IPS-15b (cell line): ENCODE measurements at regions not wholly inside any gene's neighbourhood (a gene's known extent, or its start where the extent isn't known, plus 50 kb on each side); places are given as distances from the start of the nearest gene placed in this dataset.
"Not testable (repeated sequence)": the region's sequence is repeated elsewhere in the genome, so short reads cannot be mapped to it uniquely, and the experiment has no call there.

Source experiments
- H3K27me3 ChIP-seq: one replicate; pipeline ENCODE4 v1.6.1; 2013; ENCODE audit warnings: low read length; ENCODE audit not compliant: control insufficient read depth, insufficient read depth
- H3K36me3 ChIP-seq: one replicate; pipeline ENCODE4 v1.6.1; 2013; ENCODE audit warnings: low read length; ENCODE audit not compliant: control insufficient read depth, insufficient read depth
- H3K4me1 ChIP-seq: one replicate; pipeline ENCODE4 v1.6.1; 2013; ENCODE audit warnings: mild to moderate bottlenecking, low read length; ENCODE audit not compliant: control insufficient read depth, insufficient read depth
- H3K4me3 ChIP-seq: one replicate; pipeline ENCODE4 v1.5.1; 2013; ENCODE audit warnings: low read depth, low read length
- H3K9ac ChIP-seq: one replicate; pipeline ENCODE4 v1.6.1; 2013; ENCODE audit warnings: low read depth, mild to moderate bottlenecking, low read length
- H3K9me3 ChIP-seq: one replicate; pipeline ENCODE4 v1.6.1; 2013; ENCODE audit warnings: mild to moderate bottlenecking, low read length; ENCODE audit not compliant: control insufficient read depth, insufficient read depth

DNA sequence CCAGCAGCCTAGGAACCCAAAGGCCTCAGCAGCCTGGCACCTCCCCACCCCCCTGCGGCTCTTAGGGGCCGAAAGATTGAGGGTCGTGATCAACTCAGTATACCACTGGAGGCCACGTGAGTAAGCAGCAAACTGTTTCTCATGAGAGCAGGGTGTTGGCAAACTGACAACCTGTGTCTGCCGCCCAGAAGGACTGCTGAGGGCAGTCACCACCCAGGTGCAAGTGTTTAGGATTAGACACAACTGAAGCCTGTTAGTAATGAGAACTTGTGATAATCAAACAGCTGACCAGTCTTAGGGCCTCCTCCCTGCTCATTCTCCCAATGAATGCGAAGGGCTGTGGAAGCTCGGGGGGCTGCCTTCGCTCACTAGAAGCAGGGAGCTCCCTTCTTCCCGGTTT is 128.8 kb downstream of the ARRDC4 start:
- H3K27me3 ChIP-seq, H3K9me3 ChIP-seq, H3K4me1 ChIP-seq, H3K36me3 ChIP-seq, H3K9ac ChIP-seq, H3K4me3 ChIP-seq: not testable (repeated sequence)

DNA sequence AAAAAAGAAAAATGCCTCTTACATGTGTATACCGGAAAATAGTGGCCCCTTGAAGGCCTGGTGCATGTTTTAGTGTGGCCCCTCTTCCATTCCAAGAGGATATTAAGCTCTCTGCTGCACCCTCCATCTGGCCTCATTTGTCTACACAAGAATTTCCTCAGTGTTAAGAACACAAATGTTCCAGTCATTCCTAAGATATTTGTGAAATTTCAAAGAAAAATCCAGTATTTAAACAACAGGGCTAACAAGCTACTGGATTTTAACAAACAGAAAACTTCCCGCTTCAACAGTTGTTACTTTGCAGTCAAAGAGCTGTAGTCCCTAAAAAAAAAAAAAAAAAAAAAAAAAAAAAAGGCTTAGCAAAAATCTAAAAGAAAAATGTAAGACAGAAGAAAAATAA is 137.5 kb downstream of the ARRDC4 start:
- not testable (repeated sequence) for H3K36me3 ChIP-seq, H3K27me3 ChIP-seq

DNA sequence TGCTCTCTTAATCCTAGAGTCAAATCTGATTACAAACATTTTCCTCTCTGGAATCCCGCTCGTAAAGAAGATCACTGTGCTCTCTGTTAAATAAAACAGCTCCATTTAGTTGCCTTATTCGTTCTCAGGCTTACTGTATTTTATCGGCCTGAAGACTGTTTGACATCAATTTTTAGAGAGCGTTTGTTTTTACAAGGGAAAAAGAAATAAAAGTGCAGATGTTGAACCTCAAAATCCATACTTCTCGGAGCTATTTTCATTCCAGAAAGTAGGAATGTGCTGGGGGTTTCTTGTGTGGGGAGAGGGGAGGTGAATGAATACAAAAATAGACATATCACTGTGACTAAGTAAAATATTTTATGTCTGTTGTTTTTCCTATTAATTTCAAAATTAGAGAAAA is 140.1 kb downstream of the ARRDC4 start:
- not testable (repeated sequence) for H3K9me3 ChIP-seq, H3K27me3 ChIP-seq, H3K36me3 ChIP-seq, H3K4me3 ChIP-seq, H3K9ac ChIP-seq, H3K4me1 ChIP-seq

More for the DNA sequence above, 137.5 kb downstream of the ARRDC4 start:
- H3K9me3 ChIP-seq, H3K4me1 ChIP-seq, H3K9ac ChIP-seq, H3K4me3 ChIP-seq: not testable (repeated sequence)

DNA sequence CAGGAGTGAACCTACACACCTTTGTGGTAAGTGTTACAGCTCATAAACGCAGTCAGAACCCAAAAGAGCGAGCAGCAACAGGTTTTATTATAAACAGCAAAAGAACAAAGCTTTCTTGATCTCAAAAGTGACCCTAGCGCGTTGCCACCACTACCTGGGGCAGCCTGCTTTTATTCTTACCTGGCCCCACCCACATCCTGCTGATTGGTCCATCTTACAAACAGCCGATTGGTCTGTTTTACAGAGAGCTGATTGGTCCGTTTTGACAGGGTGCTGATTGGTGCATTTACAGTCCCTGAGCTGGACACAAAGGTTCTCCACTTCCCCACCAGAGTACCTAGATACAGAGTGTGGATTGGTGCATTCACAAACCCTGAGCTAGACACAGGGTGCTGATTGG is 143.1 kb downstream of the ARRDC4 start:
- Histone ChIP-seq H3K9ac (no peak overlapping the region), H3K36me3 (no peaks in the 10 kb centered on the region), H3K4me3 (no peak overlapping the region), H3K27me3 (no peaks in the 10 kb centered on the region), H3K4me1 (no peaks in the 10 kb centered on the region), H3K9me3 (no peaks in the 10 kb centered on the region)

DNA sequence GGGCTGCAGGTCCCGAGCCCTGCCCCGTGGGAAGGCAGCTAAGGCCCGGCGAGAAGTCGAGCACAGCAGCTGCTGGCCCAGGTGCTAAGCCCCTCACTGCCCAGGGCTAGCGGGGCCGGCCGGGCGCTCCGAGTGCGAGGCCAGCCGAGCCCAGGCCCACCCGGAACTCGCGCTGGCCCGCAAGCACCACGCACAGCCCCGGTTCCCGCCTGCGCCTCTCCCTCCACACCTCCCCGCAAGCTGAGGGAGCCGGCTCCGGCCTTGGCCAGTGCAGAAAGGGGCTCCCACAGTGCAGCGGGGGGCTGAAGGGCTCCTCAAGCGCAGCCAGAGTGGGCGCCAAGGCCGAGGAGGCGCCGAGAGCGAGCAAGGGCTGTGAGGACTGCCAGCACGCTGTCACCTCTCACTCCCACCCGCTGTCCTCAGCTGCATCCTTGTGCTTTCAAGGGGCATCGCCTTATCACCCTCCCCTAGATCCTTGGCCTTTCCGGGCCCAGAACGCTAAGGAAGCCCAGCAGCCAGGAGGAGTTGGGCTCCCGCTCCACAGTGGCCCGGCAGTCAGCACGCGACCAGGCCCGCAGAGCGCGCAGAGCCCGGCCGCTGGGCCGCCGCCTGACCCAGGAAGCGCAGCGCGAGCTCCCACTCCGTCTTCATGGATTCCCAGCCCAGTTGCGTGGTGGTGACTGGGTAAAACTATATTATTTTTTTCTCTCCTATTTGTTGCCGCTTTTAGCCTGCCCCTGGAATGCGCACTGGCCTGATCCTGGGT is 144.1 kb downstream of the ARRDC4 start:
- not testable (repeated sequence) for H3K4me3 ChIP-seq, H3K4me1 ChIP-seq, H3K9ac ChIP-seq, H3K27me3 ChIP-seq, H3K9me3 ChIP-seq, H3K36me3 ChIP-seq

DNA sequence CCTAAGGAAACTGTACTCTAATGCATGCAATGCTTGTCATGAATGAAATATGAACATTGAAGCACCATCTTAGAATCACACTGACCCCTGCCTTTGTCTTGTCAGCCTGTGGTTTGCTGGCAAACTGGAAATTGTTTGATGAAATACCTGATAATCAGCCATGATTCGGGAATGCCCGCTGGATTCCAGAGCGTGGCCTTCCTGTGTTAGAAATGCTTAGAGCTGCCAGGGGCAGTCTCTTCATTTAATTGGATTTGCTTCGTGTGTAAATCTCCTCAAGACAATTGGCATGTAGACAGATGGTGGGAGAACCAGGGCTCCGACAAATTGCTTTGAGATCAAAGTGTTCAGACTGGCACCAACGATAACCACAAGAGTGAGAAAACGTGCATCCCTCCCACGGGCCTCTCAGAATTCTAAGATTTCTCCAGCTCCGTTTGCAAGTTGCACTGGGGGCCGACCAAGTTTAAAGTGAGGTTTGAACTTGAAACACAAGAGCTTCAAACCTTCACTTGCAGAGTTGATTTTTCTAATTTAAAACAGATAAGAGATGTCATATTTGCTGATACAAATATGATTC is 146.2 kb downstream of the ARRDC4 start:
- H3K9me3 ChIP-seq, H3K27me3 ChIP-seq, H3K9ac ChIP-seq, H3K4me3 ChIP-seq, H3K36me3 ChIP-seq, H3K4me1 ChIP-seq: not testable (repeated sequence)

DNA sequence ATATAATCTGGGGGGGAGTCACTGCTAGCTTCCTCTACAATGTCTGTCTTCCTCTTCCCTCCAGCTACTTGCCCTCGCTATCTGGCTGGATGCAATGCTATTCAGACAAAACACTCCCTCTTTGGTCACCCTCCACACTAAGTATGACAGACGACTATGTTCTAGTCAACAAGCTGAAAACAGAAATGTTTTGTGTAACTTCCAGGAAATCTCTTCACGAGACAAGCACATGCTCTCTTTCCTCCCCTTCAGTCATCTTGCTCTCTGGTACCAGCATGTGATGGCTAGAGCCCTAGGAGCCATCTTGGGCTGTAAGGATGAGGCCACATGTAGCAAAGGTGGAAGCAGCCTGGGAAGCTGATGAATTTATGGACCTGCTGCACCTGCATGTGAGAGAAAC is 151.3 kb downstream of the ARRDC4 start:
- Histone ChIP-seq H3K36me3 (no peaks in the 10 kb centered on the region), H3K4me1 (no peaks in the 10 kb centered on the region), H3K9me3 (no peaks in the 10 kb centered on the region), H3K9ac (no peak overlapping the region), H3K4me3 (no peak overlapping the region), H3K27me3 (no peaks in the 10 kb centered on the region)

DNA sequence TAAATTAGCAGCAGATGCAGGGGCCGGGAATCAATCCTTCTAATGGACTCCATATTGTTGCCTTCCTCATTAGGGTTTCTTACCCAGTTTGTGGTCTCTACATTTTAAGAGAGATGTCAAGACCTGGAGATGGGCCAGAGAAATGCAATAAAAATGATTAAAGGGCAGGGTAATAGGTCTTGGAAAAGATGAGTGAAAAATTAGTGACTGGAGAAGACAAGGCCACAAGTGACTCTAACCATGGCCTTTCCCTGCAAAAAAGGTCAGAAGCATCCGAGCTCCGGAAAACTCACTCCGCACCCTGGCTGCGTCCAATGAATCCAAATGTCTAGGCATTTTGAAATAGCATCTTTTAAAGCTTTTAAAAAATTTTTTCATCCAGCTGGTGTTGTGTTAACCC is 152.8 kb downstream of the ARRDC4 start:
- Histone ChIP-seq H3K4me3 (no peak overlapping the region), H3K9ac (no peak overlapping the region), H3K27me3 (no peaks in the 10 kb centered on the region), H3K36me3 (no peaks in the 10 kb centered on the region), H3K9me3 (no peaks in the 10 kb centered on the region), H3K4me1 (no peaks in the 10 kb centered on the region)

DNA sequence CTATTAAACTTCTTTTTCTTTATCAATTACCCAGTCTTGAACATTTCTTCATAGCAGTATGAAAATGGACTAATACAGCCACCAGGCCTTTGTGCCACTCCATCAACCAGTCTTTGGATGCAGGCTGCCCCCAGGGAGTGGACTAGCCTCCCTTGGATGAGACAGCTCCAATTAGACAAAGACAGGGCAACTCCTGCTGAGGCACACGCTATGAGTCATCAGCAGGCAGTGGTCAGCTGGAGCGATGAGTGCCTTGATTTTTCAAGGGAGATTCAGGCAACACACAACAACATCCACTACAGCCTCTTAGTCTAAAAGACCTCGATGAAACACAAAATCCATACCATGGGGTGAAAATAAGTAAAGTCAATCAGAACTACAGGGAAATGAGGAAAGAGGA is 160.1 kb downstream of the ARRDC4 start:
- H3K4me1 ChIP-seq = no peaks in the 10 kb centered on the region
- H3K9ac ChIP-seq = no peak overlapping the region
- H3K4me3 ChIP-seq = no peak overlapping the region
- no peaks in the 10 kb centered on the region for H3K9me3 ChIP-seq
- no peaks in the 10 kb centered on the region for H3K36me3 ChIP-seq
- no peaks in the 10 kb centered on the region for H3K27me3 ChIP-seq

DNA sequence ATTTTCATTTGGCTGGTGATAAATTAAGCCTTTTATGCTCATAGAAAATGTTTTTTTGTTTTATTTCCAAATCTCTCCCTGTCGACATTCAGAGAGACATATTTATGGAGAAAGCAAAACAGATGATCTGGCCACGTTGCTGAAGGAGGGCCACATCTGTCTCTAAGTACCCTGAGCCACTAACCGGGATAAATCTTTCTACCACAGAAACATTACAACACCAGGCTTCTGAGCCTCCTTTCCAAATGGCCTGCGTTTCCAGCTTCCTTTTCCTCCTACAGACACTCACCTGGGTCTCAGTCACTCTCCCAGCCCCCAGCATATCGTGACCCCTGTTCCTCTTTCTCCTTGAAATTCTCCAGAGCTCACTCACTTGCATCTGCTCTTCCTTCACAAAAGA is 161.0 kb downstream of the ARRDC4 start:
- Histone ChIP-seq H3K9ac (no peak overlapping the region), H3K27me3 (no peaks in the 10 kb centered on the region), H3K36me3 (no peaks in the 10 kb centered on the region), H3K9me3 (no peaks in the 10 kb centered on the region), H3K4me3 (no peak overlapping the region), H3K4me1 (no peaks in the 10 kb centered on the region)

DNA sequence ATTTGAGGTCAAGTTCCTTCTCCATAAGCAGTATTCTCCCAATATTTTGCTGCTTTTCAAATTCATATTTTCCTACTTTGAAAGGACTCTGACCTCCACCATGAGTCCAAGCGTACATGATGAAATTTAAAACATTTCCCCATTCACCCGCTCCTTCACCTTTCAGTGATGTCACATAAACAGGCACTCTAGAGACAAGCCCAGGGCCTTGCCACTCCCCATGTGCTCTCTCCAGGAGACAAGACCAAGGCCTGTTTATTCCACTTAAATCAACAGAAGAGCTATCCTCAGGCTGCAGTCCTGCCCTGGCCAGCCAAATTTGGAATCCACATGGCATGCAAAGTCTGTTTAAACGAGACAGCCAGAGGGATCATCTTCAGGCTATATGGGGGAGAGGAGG is 161.5 kb downstream of the ARRDC4 start:
- no peaks in the 10 kb centered on the region for H3K36me3 ChIP-seq
- no peaks in the 10 kb centered on the region for H3K9me3 ChIP-seq
- no peak overlapping the region for H3K9ac ChIP-seq
- H3K4me1 ChIP-seq = no peaks in the 10 kb centered on the region
- no peak overlapping the region for H3K4me3 ChIP-seq
- H3K27me3 ChIP-seq = no peaks in the 10 kb centered on the region

DNA sequence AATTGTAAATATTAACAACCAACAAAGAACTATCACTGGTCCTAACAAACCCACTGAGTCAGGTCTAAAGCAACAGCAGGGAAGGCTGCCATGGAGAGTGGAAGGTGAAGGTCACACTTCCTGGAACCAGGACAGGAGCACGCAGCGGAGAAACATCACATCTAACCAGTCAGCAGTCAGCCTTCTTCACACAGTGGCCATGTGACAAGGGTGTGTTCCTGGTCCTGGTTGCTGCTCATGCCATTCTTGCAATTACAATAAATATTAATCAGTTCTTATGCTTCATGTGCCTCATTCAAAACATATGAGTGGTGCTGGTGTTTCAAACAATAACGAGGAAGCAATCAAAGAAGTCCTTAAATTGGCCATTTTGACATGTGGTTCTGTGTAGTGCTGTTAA is 162.8 kb downstream of the ARRDC4 start:
- no peaks in the 10 kb centered on the region for H3K27me3 ChIP-seq
- no peaks in the 10 kb centered on the region for H3K36me3 ChIP-seq
- H3K4me1 ChIP-seq = no peaks in the 10 kb centered on the region
- no peak overlapping the region for H3K4me3 ChIP-seq
- no peak overlapping the region for H3K9ac ChIP-seq
- no peaks in the 10 kb centered on the region for H3K9me3 ChIP-seq
